AG09309 (cell line): ENCODE measurements at regions not wholly inside any gene's neighbourhood (a gene's known extent, or its start where the extent isn't known, plus 50 kb on each side); places are given as distances from the start of the nearest gene placed in this dataset.
"Not testable (repeated sequence)": the region's sequence is repeated elsewhere in the genome, so short reads cannot be mapped to it uniquely, and the experiment has no call there.

Experiments
- DNase-seq: peaks from one replicate; pipeline ENCODE4 v3.0.0-alpha.2; 2010; ENCODE audit warnings: low read depth
- H3K4me3 ChIP-seq: 2 replicates; pipeline ENCODE4 v1.5.1; 2011; ENCODE audit warnings: mild to moderate bottlenecking, low read depth, low read length, moderate library complexity; ENCODE audit not compliant: control insufficient read depth
- TF ChIP-seq, protein P1 (sequence below): IDR thresholded peaks from 2 replicates; pipeline ENCODE4 v1.5.1; 2011; ENCODE audit warnings: mild to moderate bottlenecking, low read depth, low read length, inconsistent platforms; ENCODE audit not compliant: insufficient read depth, control insufficient read depth; ENCODE audit errors: missing control alignments

- TF ChIP-seq, protein P1, sequence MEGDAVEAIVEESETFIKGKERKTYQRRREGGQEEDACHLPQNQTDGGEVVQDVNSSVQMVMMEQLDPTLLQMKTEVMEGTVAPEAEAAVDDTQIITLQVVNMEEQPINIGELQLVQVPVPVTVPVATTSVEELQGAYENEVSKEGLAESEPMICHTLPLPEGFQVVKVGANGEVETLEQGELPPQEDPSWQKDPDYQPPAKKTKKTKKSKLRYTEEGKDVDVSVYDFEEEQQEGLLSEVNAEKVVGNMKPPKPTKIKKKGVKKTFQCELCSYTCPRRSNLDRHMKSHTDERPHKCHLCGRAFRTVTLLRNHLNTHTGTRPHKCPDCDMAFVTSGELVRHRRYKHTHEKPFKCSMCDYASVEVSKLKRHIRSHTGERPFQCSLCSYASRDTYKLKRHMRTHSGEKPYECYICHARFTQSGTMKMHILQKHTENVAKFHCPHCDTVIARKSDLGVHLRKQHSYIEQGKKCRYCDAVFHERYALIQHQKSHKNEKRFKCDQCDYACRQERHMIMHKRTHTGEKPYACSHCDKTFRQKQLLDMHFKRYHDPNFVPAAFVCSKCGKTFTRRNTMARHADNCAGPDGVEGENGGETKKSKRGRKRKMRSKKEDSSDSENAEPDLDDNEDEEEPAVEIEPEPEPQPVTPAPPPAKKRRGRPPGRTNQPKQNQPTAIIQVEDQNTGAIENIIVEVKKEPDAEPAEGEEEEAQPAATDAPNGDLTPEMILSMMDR = no peak
- H3K4me3 ChIP-seq = no peak overlapping the region
- no peak for DNase-seq
These were observed 89.1 kb upstream of the PLEKHG1 start for GRCh38 chr6:150510576-150510975.

GRCh38 chr6:150511313-150511712 is 88.4 kb upstream of the PLEKHG1 start:
- TF ChIP-seq, protein P1 = no peak
- no peak overlapping the region for H3K4me3 ChIP-seq
- DNase-seq = no peak

DNA sequence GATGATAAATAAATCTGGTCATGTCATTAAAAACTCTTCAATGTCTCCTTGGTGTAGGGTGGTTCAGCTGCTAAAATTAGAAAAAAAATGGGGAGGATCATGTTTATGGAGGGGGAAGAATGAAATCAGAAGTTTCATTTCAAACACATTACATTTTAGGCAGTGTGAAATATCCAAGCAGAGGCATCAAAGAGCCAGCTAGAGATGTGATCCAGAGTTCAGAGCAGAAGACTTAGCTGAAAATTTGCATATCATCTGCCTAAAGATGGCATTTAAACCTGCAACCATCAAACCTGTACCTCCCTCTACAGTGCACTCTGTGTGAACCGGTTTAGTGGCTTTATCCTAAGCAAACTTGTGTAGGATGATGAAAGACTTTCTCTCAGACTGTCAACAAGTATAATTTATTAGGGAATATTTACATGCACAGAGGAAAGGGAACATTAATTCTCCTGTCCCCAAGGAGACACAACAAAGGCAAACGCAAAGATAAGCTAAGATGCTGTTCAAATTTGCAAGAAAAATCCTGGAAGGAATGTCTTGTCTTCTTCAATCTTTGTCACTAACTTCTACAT is 84.8 kb upstream of the PLEKHG1 start:
- TF ChIP-seq, protein P1 = no peak
- H3K4me3 ChIP-seq = no peak overlapping the region
- no peak for DNase-seq

DNA sequence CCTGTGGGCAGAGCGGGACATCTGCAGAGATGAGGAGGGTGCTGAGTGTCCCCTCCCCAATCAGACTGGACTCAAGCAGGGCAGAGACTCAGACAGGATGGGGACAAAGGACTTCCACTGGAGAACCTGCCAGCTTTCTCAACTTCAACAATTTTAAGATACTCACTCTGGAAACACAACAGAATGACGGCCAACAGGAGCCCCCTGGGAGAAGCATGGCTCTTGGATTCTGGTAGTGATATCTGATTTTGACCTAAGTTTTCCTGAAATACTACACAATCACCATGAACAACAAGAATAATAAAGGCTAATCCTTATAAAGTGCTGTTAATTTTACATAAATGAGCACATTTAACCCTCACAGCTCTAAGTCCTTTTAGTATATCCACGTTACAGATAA is 83.5 kb upstream of the PLEKHG1 start:
- TF ChIP-seq, protein P1 = no peak
- no peak for DNase-seq
- H3K4me3 ChIP-seq = no peak overlapping the region

DNA sequence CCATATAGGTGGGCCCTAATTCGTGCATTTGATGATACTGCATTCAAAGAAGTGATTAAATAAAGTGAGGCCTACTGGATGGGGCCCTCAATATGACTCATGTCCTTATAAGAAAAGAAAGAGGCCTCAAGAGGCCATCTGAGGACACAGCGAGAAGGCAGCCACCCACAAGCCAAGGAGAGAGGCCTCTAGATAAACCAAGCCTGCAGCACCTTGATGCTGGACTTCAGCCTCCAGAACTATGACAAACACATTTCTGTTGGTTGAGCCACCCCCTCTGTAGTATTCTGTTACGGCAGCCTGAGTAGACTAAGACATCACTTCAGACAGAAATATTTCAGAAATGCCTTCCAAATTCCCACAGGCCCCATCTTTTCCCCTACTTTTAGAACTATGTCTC is 82.5 kb upstream of the PLEKHG1 start:
- no peak for DNase-seq
- TF ChIP-seq, protein P1 = no peak

GRCh38 chr6:150521482-150521881 is 78.2 kb upstream of the PLEKHG1 start:
- H3K4me3 ChIP-seq = no peak overlapping the region
- DNase-seq = no peak
- TF ChIP-seq, protein P1 = no peak

More for the DNA sequence above, 82.5 kb upstream of the PLEKHG1 start:
- H3K4me3 ChIP-seq = no peak overlapping the region

- not testable (repeated sequence) for DNase-seq, H3K4me3 ChIP-seq
These were observed 76.5 kb upstream of the PLEKHG1 start for GRCh38 chr6:150523216-150523615.
